Karpas-422 (cell line): ENCODE measurements at regions not wholly inside any gene's neighbourhood (a gene's known extent, or its start where the extent isn't known, plus 50 kb on each side); places are given as distances from the start of the nearest gene placed in this dataset.

ENCODE experiments used
- DNase-seq: peaks from one replicate; pipeline ENCODE4 v3.0.0-alpha.2; 2015
- H2AFZ ChIP-seq: fragments of 200-600 bp; sonication (generic); 2 replicates; pipeline ENCODE4 v1.6.1; 2014; ENCODE audit warnings: antibody characterized with exemption, low read length, mixed read lengths
- H3K27ac ChIP-seq: fragments of 200-600 bp; sonication (generic); 2 replicates; pipeline ENCODE4 v1.5.1; 2014; ENCODE audit warnings: mild to moderate bottlenecking, low read length, moderate library complexity
- H3K27me3 ChIP-seq: fragments of 200-600 bp; sonication (generic); 2 replicates; pipeline ENCODE4 v1.6.1; 2014; ENCODE audit warnings: low read length, mixed read lengths
- H3K36me3 ChIP-seq: fragments of 200-600 bp; sonication (generic); 2 replicates; pipeline ENCODE4 v1.6.1; 2014; ENCODE audit warnings: low read length, mixed read lengths; ENCODE audit not compliant: insufficient read depth
- H3K4me1 ChIP-seq: fragments of 200-600 bp; sonication (generic); 2 replicates; pipeline ENCODE4 v1.6.1; 2014; ENCODE audit warnings: mild to moderate bottlenecking, low read length, mixed read lengths
- H3K4me2 ChIP-seq: fragments of 200-600 bp; sonication (generic); 2 replicates; pipeline ENCODE4 v1.6.1; 2014; ENCODE audit warnings: low read length, low read depth, mild to moderate bottlenecking; ENCODE audit not compliant: poor library complexity, severe bottlenecking
- H3K4me3 ChIP-seq: fragments of 200-600 bp; sonication (generic); 2 replicates; pipeline ENCODE4 v1.5.1; 2014; ENCODE audit warnings: mild to moderate bottlenecking, antibody characterized with exemption, low read length, mixed read lengths
- H3K79me2 ChIP-seq: fragments of 200-600 bp; sonication (generic); 2 replicates; pipeline ENCODE4 v1.6.1; 2014; ENCODE audit warnings: mild to moderate bottlenecking, low read length, mixed read lengths
- H3K9ac ChIP-seq: fragments of 200-600 bp; sonication (generic); 2 replicates; pipeline ENCODE4 v1.6.0; 2014; ENCODE audit warnings: low read length
- H3K9me2 ChIP-seq: fragments of 200-600 bp; sonication (generic), shearing (Covaris generic); replicated peaks from 2 replicates; pipeline ENCODE4 v1.6.0; 2014; ENCODE audit warnings: mild to moderate bottlenecking, low read length, moderate library complexity; ENCODE audit not compliant: insufficient read depth
- H3K9me3 ChIP-seq: fragments of 300-700, 200-600 bp; sonication (generic); 2 replicates; pipeline ENCODE4 v1.6.1; 2014; ENCODE audit warnings: low read length, mixed read lengths
- H4K20me1 ChIP-seq: fragments of 200-600 bp; sonication (generic); 2 replicates; pipeline ENCODE4 v1.6.1; 2014; ENCODE audit warnings: mild to moderate bottlenecking, antibody characterized with exemption, low read length, low read depth; ENCODE audit not compliant: insufficient read depth

DNA sequence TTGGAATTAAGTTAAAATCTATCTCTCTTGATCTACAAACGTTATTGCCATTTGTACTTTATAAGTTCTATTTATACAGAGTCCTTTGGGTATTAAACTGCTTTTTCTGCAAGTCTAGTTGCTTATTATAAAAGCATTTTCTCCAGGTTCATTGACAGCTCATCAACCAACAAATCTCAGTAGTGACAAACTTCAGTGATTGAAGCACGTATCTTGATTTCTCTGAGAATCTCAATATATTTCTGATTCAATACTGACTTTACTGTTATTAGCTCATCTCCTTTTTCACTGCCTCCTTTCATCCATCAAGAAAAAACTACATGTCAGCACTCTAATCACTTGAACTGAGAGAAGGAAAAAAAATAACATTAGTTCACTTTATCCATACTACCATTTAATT, 630.2 kb downstream of the ARAP2 start:
- DNase-seq = no peak
- Histone ChIP-seq H3K9ac (no peak overlapping the region), H3K9me3 (peaks cover 21% of the 10 kb centered on the region; the same call in 1 of the 2 replicates), H3K79me2 (no peaks in the 10 kb centered on the region), H4K20me1 (no peaks in the 10 kb centered on the region), H3K4me2 (no peak overlapping the region), H3K36me3 (no peaks in the 10 kb centered on the region), H3K4me3 (no peak overlapping the region), H2AFZ (no peak overlapping the region), H3K9me2 (no peaks in the 10 kb centered on the region), H3K27me3 (no peaks in the 10 kb centered on the region), H3K27ac (no peak overlapping the region), H3K4me1 (no peaks in the 10 kb centered on the region)

- Histone ChIP-seq H3K9me2 (no peaks in the 10 kb centered on the region), H3K4me2 (no peak overlapping the region), H3K27me3 (no peaks in the 10 kb centered on the region), H3K9me3 (peaks cover 18% of the 10 kb centered on the region), H3K9ac (no peak overlapping the region), H3K36me3 (no peaks in the 10 kb centered on the region), H4K20me1 (no peaks in the 10 kb centered on the region), H2AFZ (no peak overlapping the region), H3K4me1 (no peaks in the 10 kb centered on the region), H3K27ac (no peak overlapping the region), H3K4me3 (no peak overlapping the region), H3K79me2 (no peaks in the 10 kb centered on the region)
- no peak for DNase-seq
Observed at GRCh38 chr4:35639929-35640328, 604.4 kb downstream of the ARAP2 start.

DNA sequence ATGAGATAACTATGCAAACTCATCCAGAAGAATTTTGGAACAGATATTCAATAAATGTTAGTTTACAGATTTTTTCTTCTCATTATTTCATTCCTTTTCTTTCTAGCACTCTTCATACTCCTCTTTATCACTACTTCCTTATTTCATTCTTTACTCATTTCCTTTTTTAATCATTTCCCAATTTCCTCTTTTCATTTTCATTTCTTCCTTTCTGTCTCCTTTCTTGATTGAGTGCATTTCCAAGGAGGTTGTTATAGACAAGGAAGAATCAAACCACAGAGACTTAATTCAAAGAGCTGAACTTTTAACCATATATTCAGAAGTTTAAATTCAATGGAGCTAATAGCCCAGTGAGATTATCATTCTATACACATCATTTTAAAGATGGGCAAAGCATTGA, 600.7 kb downstream of the ARAP2 start:
- Histone ChIP-seq H3K79me2 (no peaks in the 10 kb centered on the region), H3K27me3 (no peaks in the 10 kb centered on the region), H4K20me1 (no peaks in the 10 kb centered on the region), H3K9me3 (peaks cover 5% of the 10 kb centered on the region), H3K9me2 (no peaks in the 10 kb centered on the region), H3K4me1 (no peaks in the 10 kb centered on the region), H2AFZ (no peak overlapping the region), H3K4me3 (no peak overlapping the region), H3K36me3 (no peaks in the 10 kb centered on the region), H3K9ac (no peak overlapping the region), H3K27ac (no peak overlapping the region), H3K4me2 (no peak overlapping the region)
- no peak for DNase-seq

GRCh38 chr4:35644591-35644990, 599.7 kb downstream of the ARAP2 start:
- peaks cover 5% of the 10 kb centered on the region for H3K9me3 ChIP-seq
- no peaks in the 10 kb centered on the region for H3K27me3 ChIP-seq
- H3K4me2 ChIP-seq = no peak overlapping the region
- H3K9me2 ChIP-seq = no peaks in the 10 kb centered on the region
- H3K36me3 ChIP-seq = no peaks in the 10 kb centered on the region
- H3K4me1 ChIP-seq = no peaks in the 10 kb centered on the region
- no peak for DNase-seq
- no peaks in the 10 kb centered on the region for H4K20me1 ChIP-seq
- H2AFZ ChIP-seq = no peak overlapping the region
- no peak overlapping the region for H3K27ac ChIP-seq
- H3K9ac ChIP-seq = no peak overlapping the region
- no peak overlapping the region for H3K4me3 ChIP-seq
- H3K79me2 ChIP-seq = no peaks in the 10 kb centered on the region

DNA sequence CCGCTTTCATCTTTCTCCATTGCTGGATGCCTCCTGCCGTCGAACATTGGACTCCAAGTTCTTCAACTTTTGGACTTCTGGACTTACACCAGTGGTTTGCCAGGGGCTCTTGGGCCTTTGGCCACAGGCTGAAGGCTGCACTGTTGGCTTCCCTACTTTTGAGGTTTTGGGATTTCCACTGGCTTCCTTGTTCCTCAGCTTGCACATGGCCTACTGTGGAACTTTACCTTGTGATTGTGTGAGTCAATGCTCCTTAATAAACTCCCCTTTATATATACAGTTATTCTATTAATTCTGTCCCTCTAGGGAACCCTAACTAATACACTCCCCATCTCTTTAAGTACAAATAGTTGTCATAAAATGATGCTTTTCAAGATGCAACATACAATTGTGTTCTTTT, 595.3 kb downstream of the ARAP2 start:
- Histone ChIP-seq H2AFZ (no peak overlapping the region), H3K4me1 (no peaks in the 10 kb centered on the region), H3K36me3 (no peaks in the 10 kb centered on the region), H3K9me3 (peaks cover 3% of the 10 kb centered on the region), H3K9me2 (no peaks in the 10 kb centered on the region), H3K27me3 (no peaks in the 10 kb centered on the region), H3K4me3 (no peak overlapping the region), H3K9ac (no peak overlapping the region), H3K27ac (no peak overlapping the region), H3K79me2 (no peaks in the 10 kb centered on the region), H4K20me1 (no peaks in the 10 kb centered on the region), H3K4me2 (no peak overlapping the region)
- no peak for DNase-seq

DNA sequence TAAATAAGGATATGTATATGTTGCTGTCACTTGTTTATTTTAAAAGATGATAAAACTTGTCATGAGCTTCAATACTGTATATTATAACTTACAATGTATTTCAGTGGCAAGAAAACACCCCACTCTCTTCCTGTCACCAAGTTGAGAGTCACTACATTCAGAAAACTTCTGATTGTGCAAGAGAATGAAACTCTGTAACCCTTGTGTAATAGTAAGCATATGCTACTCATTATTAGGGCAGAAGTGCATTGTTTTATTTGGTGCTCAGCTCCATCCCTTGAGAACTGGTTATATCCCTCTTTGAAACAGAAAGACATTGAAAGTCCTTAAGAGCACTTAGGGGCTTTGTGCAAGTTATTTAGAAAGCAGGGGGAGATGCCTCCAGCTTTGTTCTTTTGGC, 594.5 kb downstream of the ARAP2 start:
- Histone ChIP-seq H3K4me2 (no peak overlapping the region), H3K4me3 (no peak overlapping the region), H3K27me3 (no peaks in the 10 kb centered on the region), H3K4me1 (no peaks in the 10 kb centered on the region), H3K79me2 (no peaks in the 10 kb centered on the region), H3K9me3 (peaks cover 11% of the 10 kb centered on the region), H3K9ac (no peak overlapping the region), H3K36me3 (no peaks in the 10 kb centered on the region), H3K9me2 (no peaks in the 10 kb centered on the region), H4K20me1 (no peaks in the 10 kb centered on the region), H3K27ac (no peak overlapping the region), H2AFZ (no peak overlapping the region)
- no peak for DNase-seq

GRCh38 chr4:35652197-35652596, 592.1 kb downstream of the ARAP2 start:
- H4K20me1 ChIP-seq = no peaks in the 10 kb centered on the region
- no peak overlapping the region for H3K9ac ChIP-seq
- H3K79me2 ChIP-seq = no peaks in the 10 kb centered on the region
- H3K27me3 ChIP-seq = no peaks in the 10 kb centered on the region
- no peak for DNase-seq
- H3K4me3 ChIP-seq = no peak overlapping the region
- H3K9me3 ChIP-seq = peaks cover 11% of the 10 kb centered on the region
- H3K4me2 ChIP-seq = no peak overlapping the region
- no peaks in the 10 kb centered on the region for H3K4me1 ChIP-seq
- no peak overlapping the region for H3K27ac ChIP-seq
- H2AFZ ChIP-seq = no peak overlapping the region
- no peaks in the 10 kb centered on the region for H3K36me3 ChIP-seq
- no peaks in the 10 kb centered on the region for H3K9me2 ChIP-seq

- H3K4me3 ChIP-seq = no peak overlapping the region
- H3K9me2 ChIP-seq = no peaks in the 10 kb centered on the region
Observed at GRCh38 chr4:35653451-35653850, 590.9 kb downstream of the ARAP2 start.

DNA sequence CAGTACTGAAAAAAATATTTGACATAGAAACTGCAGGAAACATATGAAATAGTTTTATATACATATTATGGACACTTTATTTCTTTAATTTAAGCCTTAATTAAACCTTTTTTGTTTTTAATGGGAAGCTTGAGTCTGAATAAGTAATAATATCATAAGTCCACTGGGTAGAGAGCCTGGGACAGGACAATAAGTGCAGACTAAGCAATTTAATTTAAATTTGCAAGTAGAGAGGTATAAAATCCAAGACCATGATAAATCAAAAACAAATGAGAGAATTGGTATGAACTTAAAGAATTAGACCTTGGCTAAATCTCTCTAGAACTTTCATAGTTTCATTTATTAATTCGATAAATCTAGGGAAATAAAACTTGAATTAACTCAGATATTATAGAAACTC, 571.2 kb downstream of the ARAP2 start:
- no peaks in the 10 kb centered on the region for H3K27me3 ChIP-seq
- no peak overlapping the region for H2AFZ ChIP-seq
- H4K20me1 ChIP-seq = no peaks in the 10 kb centered on the region
- no peak overlapping the region for H3K9ac ChIP-seq
- H3K9me3 ChIP-seq = peaks cover 9% of the 10 kb centered on the region
- H3K4me2 ChIP-seq = no peak overlapping the region
- no peaks in the 10 kb centered on the region for H3K79me2 ChIP-seq
- no peaks in the 10 kb centered on the region for H3K9me2 ChIP-seq
- H3K36me3 ChIP-seq = no peaks in the 10 kb centered on the region
- H3K27ac ChIP-seq = no peak overlapping the region
- H3K4me1 ChIP-seq = no peaks in the 10 kb centered on the region
- H3K4me3 ChIP-seq = no peak overlapping the region
- no peak for DNase-seq

More at GRCh38 chr4:35653451-35653850, 590.9 kb downstream of the ARAP2 start:
- no peak overlapping the region for H3K9ac ChIP-seq
- no peak overlapping the region for H2AFZ ChIP-seq
- no peak for DNase-seq
- H4K20me1 ChIP-seq = no peaks in the 10 kb centered on the region
- H3K27me3 ChIP-seq = no peaks in the 10 kb centered on the region
- H3K4me1 ChIP-seq = no peaks in the 10 kb centered on the region
- no peak overlapping the region for H3K27ac ChIP-seq
- H3K79me2 ChIP-seq = no peaks in the 10 kb centered on the region
- H3K4me2 ChIP-seq = no peak overlapping the region
- no peaks in the 10 kb centered on the region for H3K36me3 ChIP-seq
- peaks cover 16% of the 10 kb centered on the region for H3K9me3 ChIP-seq
